MCF 10A (cell line): ENCODE measurements at regions not wholly inside any gene's neighbourhood (a gene's known extent, or its start where the extent isn't known, plus 50 kb on each side); places are given as distances from the start of the nearest gene placed in this dataset.

Experiments
- BruUV-seq: library from RNA; stranded (reverse); fragments of 400-500 nt; replicated peaks from 2 replicates; lab custom pipeline; 2021; lab: Mats Ljungman, UMichigan
- CTCF ChIA-PET: fragments of 300-600 bp; sonication (Branson Sonifier 250); formaldehyde crosslinking; extraction: SDS; loops from one replicate; lab custom pipeline; 2021; ENCODE audit warnings: antibody characterized with exemption, inconsistent platforms; lab: Yijun Ruan, JAX
- POLR2A ChIA-PET: fragments of 300-600, 350-650 bp; sonication (Branson Sonifier 250); formaldehyde crosslinking; extraction: SDS; loops from one replicate; lab custom pipeline; 2020; ENCODE audit warnings: antibody characterized with exemption, inconsistent platforms; lab: Yijun Ruan, JAX
- DNase-seq: peaks from one replicate; pipeline ENCODE4 v3.0.0-alpha.2; 2018; ENCODE audit not compliant: unreplicated experiment
- H3K27ac Mint-ChIP-seq: one replicate; pipeline ENCODE4 v1.8.0; 2022; ENCODE audit warnings: mild to moderate bottlenecking, low read depth, mixed read lengths; ENCODE audit not compliant: unreplicated experiment
- H3K27me3 Mint-ChIP-seq: one replicate; pipeline ENCODE4 v1.8.0; 2022; ENCODE audit warnings: mixed read lengths; ENCODE audit not compliant: insufficient read depth, unreplicated experiment
- H3K36me3 Mint-ChIP-seq: one replicate; pipeline ENCODE4 v1.8.0; 2022; ENCODE audit warnings: mild to moderate bottlenecking, moderate library complexity, mixed read lengths; ENCODE audit not compliant: insufficient read depth, unreplicated experiment
- H3K4me1 Mint-ChIP-seq: one replicate; pipeline ENCODE4 v1.8.0; 2022; ENCODE audit warnings: mixed read lengths; ENCODE audit not compliant: insufficient read depth, unreplicated experiment
- H3K4me3 Mint-ChIP-seq: one replicate; pipeline ENCODE4 v1.8.0; 2022; ENCODE audit warnings: mild to moderate bottlenecking, moderate library complexity, mixed read lengths; ENCODE audit not compliant: unreplicated experiment
- H3K9me3 Mint-ChIP-seq: one replicate; pipeline ENCODE4 v1.8.0; 2022; ENCODE audit warnings: mixed read lengths; ENCODE audit not compliant: unreplicated experiment
- intact Hi-C: fragments of 100-400 bp; cut with micrococcal nuclease; formaldehyde crosslinking; loops from 2 replicates; pipeline ENCODE4 v1.14.1; 2022
- TF ChIP-seq, protein P1 (sequence below): fragments of 200-600 bp; IDR thresholded peaks from one replicate; pipeline ENCODE4 v1.8.0; 2022; ENCODE audit warnings: antibody characterized with exemption, mild to moderate bottlenecking; ENCODE audit not compliant: unreplicated experiment

DNA sequence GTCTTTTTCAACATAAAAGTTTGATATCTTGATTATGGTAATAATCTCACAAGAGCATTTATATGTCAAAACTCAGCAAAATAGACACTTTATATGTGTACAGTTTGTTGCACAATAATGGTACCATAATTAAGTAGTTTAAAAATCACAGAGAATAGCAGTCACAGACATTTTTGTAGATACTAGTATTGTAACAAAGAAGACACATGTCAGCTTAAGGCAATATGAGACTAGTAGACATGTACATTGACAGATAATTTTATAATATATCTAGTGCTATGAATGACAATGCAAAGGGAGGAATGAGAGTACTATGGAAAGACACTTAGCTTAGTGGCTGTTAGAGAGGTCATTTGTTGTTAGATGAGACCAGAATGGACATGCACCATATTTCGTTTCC lies 1490.6 kb upstream of the CDH6 start:
- no TSS peak for BruUV-seq
- no peaks in the 10 kb centered on the region for H3K4me1 Mint-ChIP-seq
- ChIA-PET POLR2A (no interaction called here), CTCF (no interaction called here)
- no peaks in the 10 kb centered on the region for H3K36me3 Mint-ChIP-seq
- H3K9me3 Mint-ChIP-seq = peaks cover 14% of the 10 kb centered on the region
- H3K4me3 Mint-ChIP-seq = no peak overlapping the region
- TF ChIP-seq, protein P1, sequence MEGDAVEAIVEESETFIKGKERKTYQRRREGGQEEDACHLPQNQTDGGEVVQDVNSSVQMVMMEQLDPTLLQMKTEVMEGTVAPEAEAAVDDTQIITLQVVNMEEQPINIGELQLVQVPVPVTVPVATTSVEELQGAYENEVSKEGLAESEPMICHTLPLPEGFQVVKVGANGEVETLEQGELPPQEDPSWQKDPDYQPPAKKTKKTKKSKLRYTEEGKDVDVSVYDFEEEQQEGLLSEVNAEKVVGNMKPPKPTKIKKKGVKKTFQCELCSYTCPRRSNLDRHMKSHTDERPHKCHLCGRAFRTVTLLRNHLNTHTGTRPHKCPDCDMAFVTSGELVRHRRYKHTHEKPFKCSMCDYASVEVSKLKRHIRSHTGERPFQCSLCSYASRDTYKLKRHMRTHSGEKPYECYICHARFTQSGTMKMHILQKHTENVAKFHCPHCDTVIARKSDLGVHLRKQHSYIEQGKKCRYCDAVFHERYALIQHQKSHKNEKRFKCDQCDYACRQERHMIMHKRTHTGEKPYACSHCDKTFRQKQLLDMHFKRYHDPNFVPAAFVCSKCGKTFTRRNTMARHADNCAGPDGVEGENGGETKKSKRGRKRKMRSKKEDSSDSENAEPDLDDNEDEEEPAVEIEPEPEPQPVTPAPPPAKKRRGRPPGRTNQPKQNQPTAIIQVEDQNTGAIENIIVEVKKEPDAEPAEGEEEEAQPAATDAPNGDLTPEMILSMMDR = no peak
- H3K27me3 Mint-ChIP-seq = no peaks in the 10 kb centered on the region
- H3K27ac Mint-ChIP-seq = no peak overlapping the region
- intact Hi-C loops = no loop called here
- DNase-seq = no peak

DNA sequence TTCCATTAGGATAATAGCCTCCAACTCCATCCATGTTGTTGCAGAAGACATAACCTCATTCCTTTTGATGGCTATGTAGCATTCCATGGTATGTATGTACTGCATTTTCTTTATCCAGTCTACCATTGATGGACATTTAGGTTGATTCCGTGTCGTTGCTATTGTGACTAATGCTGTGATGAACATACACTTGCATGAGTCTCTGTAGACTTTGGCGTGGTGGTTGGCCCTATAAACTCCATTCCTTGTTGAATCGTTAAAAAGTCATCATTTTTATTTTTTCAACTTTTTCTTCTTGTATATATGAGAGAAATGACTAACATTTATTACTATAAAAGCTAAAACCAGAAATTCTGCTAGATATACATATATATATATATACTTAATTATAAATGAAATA lies 1491.9 kb upstream of the CDH6 start:
- intact Hi-C loops = no loop called here
- CTCF ChIA-PET = interaction anchor here (0.6 kb wide), 1 partner anchor 1307 kb away, joined by 4 read pairs; no protein-coding TSS in a partner anchor
- Mint-ChIP-seq H3K36me3 (no peaks in the 10 kb centered on the region), H3K27ac (no peak overlapping the region), H3K9me3 (peaks cover 14% of the 10 kb centered on the region), H3K4me1 (no peaks in the 10 kb centered on the region), H3K4me3 (no peak overlapping the region), H3K27me3 (no peaks in the 10 kb centered on the region)
- TF ChIP-seq, protein P1 = no peak
- BruUV-seq = no TSS peak
- DNase-seq = no peak
- POLR2A ChIA-PET = interaction anchor here (0.6 to 1.0 kb wide), 2 partner anchors 9 to 371 kb away, joined by 3 read pairs; no protein-coding TSS in a partner anchor

DNA sequence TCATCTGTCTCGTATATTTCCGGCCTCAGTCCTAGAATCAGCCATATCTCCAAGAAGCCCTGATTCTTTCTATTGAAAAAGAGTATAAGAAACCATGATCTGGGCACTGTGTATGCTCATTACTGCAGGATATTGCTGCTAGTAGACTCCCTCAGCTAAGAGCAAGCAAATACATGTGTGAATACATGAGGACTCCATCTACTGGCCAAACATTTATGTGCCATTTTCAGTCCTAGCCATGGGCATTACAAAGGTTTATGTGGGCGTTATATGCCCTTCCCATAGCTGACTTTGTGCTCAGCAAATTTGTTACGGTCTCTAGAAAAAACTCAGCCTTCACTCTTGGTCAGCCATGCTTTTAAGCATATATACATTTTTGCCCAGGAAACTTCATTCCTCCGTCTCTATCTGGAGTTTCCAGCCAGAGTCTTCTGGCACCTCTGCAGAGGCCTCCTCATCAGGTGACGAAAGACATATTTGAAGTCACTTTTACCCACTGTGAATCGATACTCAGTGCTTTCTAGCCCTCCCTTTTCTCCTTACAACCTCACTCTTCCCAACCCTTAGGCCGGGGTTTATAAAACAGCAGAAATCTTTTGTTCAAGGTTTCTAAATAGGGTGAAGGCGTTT lies 1495.6 kb upstream of the CDH6 start:
- DNase-seq = peak; percentile 36
- Mint-ChIP-seq H3K4me3 (no peak overlapping the region), H3K27me3 (no peaks in the 10 kb centered on the region), H3K4me1 (no peaks in the 10 kb centered on the region), H3K27ac (no peak overlapping the region), H3K36me3 (no peaks in the 10 kb centered on the region), H3K9me3 (peaks cover 10% of the 10 kb centered on the region)
- POLR2A ChIA-PET = no interaction called here
- BruUV-seq = no TSS peak
- TF ChIP-seq, protein P1 = peak; percentile 30
- CTCF ChIA-PET = interaction anchor here (0.5 to 1.2 kb wide), 12 partner anchors 10 to 1787 kb away, joined by 3 to 5 read pairs (median 3); no protein-coding TSS in a partner anchor
- intact Hi-C loops = no loop called here

DNA sequence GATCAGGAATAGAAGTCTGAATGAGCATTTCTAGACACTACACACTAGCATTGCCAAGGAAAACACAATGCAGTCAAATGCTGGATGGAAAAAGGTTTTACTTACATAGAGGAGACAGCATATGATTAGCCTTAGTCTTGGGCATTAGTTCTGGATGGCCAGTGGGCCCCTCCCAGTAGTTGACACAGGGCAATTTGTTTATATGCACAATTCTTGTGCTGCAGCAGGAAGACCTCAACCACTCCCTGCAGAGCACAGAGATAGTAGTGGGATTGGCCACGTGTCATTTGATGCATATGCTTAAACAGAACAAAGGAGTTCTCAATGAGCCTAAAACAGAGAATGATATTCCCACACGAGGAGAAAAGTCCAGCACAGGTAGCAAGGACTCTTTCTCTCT lies 1496.2 kb upstream of the CDH6 start:
- intact Hi-C loops = no loop called here
- H3K36me3 Mint-ChIP-seq = no peaks in the 10 kb centered on the region
- BruUV-seq = no TSS peak
- no peak overlapping the region for H3K4me3 Mint-ChIP-seq
- H3K27ac Mint-ChIP-seq = no peak overlapping the region
- peaks cover 10% of the 10 kb centered on the region for H3K9me3 Mint-ChIP-seq
- H3K27me3 Mint-ChIP-seq = no peaks in the 10 kb centered on the region
- no peak for DNase-seq
- ChIA-PET CTCF (interaction anchor here (0.5 to 1.1 kb wide), 12 partner anchors 10 to 820 kb away, joined by 3 to 5 read pairs (median 3); no protein-coding TSS in a partner anchor), POLR2A (no interaction called here)
- H3K4me1 Mint-ChIP-seq = no peaks in the 10 kb centered on the region
- TF ChIP-seq, protein P1 = no peak
